Neuron (in vitro differentiated cells): ENCODE measurements at regions not wholly inside any gene's neighbourhood (a gene's known extent, or its start where the extent isn't known, plus 50 kb on each side); places are given as distances from the start of the nearest gene placed in this dataset.
"Not testable (repeated sequence)": the region's sequence is repeated elsewhere in the genome, so short reads cannot be mapped to it uniquely, and the experiment has no call there.

Experiments
- H2AFZ ChIP-seq: one replicate; pipeline ENCODE4 v1.6.1; 2013; ENCODE audit warnings: low read depth, mild to moderate bottlenecking, inconsistent platforms, low read length, moderate library complexity
- H3K27me3 ChIP-seq: one replicate; pipeline ENCODE4 v1.6.1; 2013; ENCODE audit warnings: low read length; ENCODE audit not compliant: insufficient read depth
- H3K36me3 ChIP-seq: one replicate; pipeline ENCODE4 v1.6.1; 2013; ENCODE audit warnings: low read length; ENCODE audit not compliant: insufficient read depth
- H3K4me1 ChIP-seq: one replicate; pipeline ENCODE4 v1.6.1; 2013; ENCODE audit warnings: low read length; ENCODE audit not compliant: insufficient read depth
- H3K4me3 ChIP-seq: 2 replicates; pipeline ENCODE4 v1.5.1; 2013; ENCODE audit warnings: mild to moderate bottlenecking, low read length, moderate library complexity
- H3K9me3 ChIP-seq: one replicate; pipeline ENCODE4 v1.6.1; 2013; ENCODE audit warnings: low read length

GRCh38 chr2:109681633-109682380 is 67.6 kb downstream of the SOWAHC start:
- Histone ChIP-seq H3K4me1 (peaks cover 35% of the 10 kb centered on the region), H3K4me3 (no peak overlapping the region), H3K9me3 (no peaks in the 10 kb centered on the region), H3K27me3 (no peaks in the 10 kb centered on the region), H3K36me3 (no peaks in the 10 kb centered on the region), H2AFZ (no peak overlapping the region)

GRCh38 chr2:109683452-109683851 is 69.3 kb downstream of the SOWAHC start:
- peaks cover 19% of the 10 kb centered on the region for H3K4me1 ChIP-seq
- H3K4me3 ChIP-seq: no peak overlapping the region
- no peaks in the 10 kb centered on the region for H3K9me3 ChIP-seq
- no peaks in the 10 kb centered on the region for H3K27me3 ChIP-seq
- H3K36me3 ChIP-seq: no peaks in the 10 kb centered on the region
- H2AFZ ChIP-seq: no peak overlapping the region

- H3K27me3 ChIP-seq: no peaks in the 10 kb centered on the region
- H3K4me1 ChIP-seq: peaks cover 4% of the 10 kb centered on the region
- no peaks in the 10 kb centered on the region for H3K36me3 ChIP-seq
- no peaks in the 10 kb centered on the region for H3K9me3 ChIP-seq
- H2AFZ ChIP-seq: no peak overlapping the region
- H3K4me3 ChIP-seq: no peak overlapping the region
These were observed 71.3 kb downstream of the SOWAHC start for GRCh38 chr2:109685453-109685852.

- H3K9me3 ChIP-seq: no peaks in the 10 kb centered on the region
These were observed 72.8 kb downstream of the SOWAHC start for GRCh38 chr2:109686921-109687320.

GRCh38 chr2:109689182-109689930 is 75.2 kb downstream of the SOWAHC start:
- no peak overlapping the region for H2AFZ ChIP-seq

More at GRCh38 chr2:109686921-109687320, 72.8 kb downstream of the SOWAHC start:
- H3K4me1 ChIP-seq: no peaks in the 10 kb centered on the region
- H3K4me3 ChIP-seq: no peak overlapping the region
- H3K27me3 ChIP-seq: no peaks in the 10 kb centered on the region
- no peaks in the 10 kb centered on the region for H3K36me3 ChIP-seq
- H2AFZ ChIP-seq: no peak overlapping the region

GRCh38 chr2:109689973-109690372 is 75.8 kb downstream of the SOWAHC start:
- Histone ChIP-seq H3K27me3 (no peaks in the 10 kb centered on the region), H3K9me3 (no peaks in the 10 kb centered on the region), H3K4me3 (no peak overlapping the region), H2AFZ (no peak overlapping the region), H3K36me3 (no peaks in the 10 kb centered on the region), H3K4me1 (no peaks in the 10 kb centered on the region)

More at GRCh38 chr2:109689182-109689930, 75.2 kb downstream of the SOWAHC start:
- no peaks in the 10 kb centered on the region for H3K9me3 ChIP-seq
- no peak overlapping the region for H3K4me3 ChIP-seq
- H3K27me3 ChIP-seq: no peaks in the 10 kb centered on the region
- no peaks in the 10 kb centered on the region for H3K36me3 ChIP-seq
- H3K4me1 ChIP-seq: no peaks in the 10 kb centered on the region

- H3K27me3 ChIP-seq: no peaks in the 10 kb centered on the region
- no peaks in the 10 kb centered on the region for H3K36me3 ChIP-seq
- H3K4me1 ChIP-seq: no peaks in the 10 kb centered on the region
- H3K9me3 ChIP-seq: no peaks in the 10 kb centered on the region
- H3K4me3 ChIP-seq: no peak overlapping the region
- H2AFZ ChIP-seq: no peak overlapping the region
These were observed 76.3 kb downstream of the SOWAHC start for GRCh38 chr2:109690457-109690821.

- Histone ChIP-seq H3K36me3 (no peaks in the 10 kb centered on the region), H3K9me3 (no peaks in the 10 kb centered on the region), H3K4me3 (no peak overlapping the region), H3K4me1 (no peaks in the 10 kb centered on the region), H2AFZ (no peak overlapping the region), H3K27me3 (no peaks in the 10 kb centered on the region)
These were observed 76.8 kb downstream of the SOWAHC start for GRCh38 chr2:109690822-109691541.

- Histone ChIP-seq H3K4me1 (no peaks in the 10 kb centered on the region), H3K9me3 (no peaks in the 10 kb centered on the region), H2AFZ (no peak overlapping the region), H3K27me3 (no peaks in the 10 kb centered on the region), H3K36me3 (no peaks in the 10 kb centered on the region), H3K4me3 (no peak overlapping the region)
These were observed 78.0 kb downstream of the SOWAHC start for GRCh38 chr2:109692013-109692743.

GRCh38 chr2:109692831-109693230 is 78.7 kb downstream of the SOWAHC start:
- not testable (repeated sequence) for H3K27me3 ChIP-seq, H3K4me1 ChIP-seq, H2AFZ ChIP-seq, H3K4me3 ChIP-seq, H3K9me3 ChIP-seq, H3K36me3 ChIP-seq

- not testable (repeated sequence) for H3K27me3 ChIP-seq, H3K4me3 ChIP-seq, H2AFZ ChIP-seq, H3K9me3 ChIP-seq, H3K4me1 ChIP-seq, H3K36me3 ChIP-seq
These were observed 79.1 kb downstream of the SOWAHC start for GRCh38 chr2:109693292-109693691.

- no peaks in the 10 kb centered on the region for H3K27me3 ChIP-seq
- H3K4me3 ChIP-seq: no peak overlapping the region
- no peaks in the 10 kb centered on the region for H3K36me3 ChIP-seq
- no peak overlapping the region for H2AFZ ChIP-seq
- peaks cover 7% of the 10 kb centered on the region for H3K4me1 ChIP-seq
- H3K9me3 ChIP-seq: no peaks in the 10 kb centered on the region
These were observed 80.0 kb downstream of the SOWAHC start for GRCh38 chr2:109694190-109694589.

GRCh38 chr2:109695290-109695689 is 81.1 kb downstream of the SOWAHC start:
- no peak overlapping the region for H2AFZ ChIP-seq
- H3K36me3 ChIP-seq: no peaks in the 10 kb centered on the region
- H3K4me1 ChIP-seq: peaks cover 17% of the 10 kb centered on the region
- no peaks in the 10 kb centered on the region for H3K9me3 ChIP-seq
- no peak overlapping the region for H3K4me3 ChIP-seq
- H3K27me3 ChIP-seq: no peaks in the 10 kb centered on the region
